ENCODE measurements at regions not wholly inside any gene's neighbourhood (a gene's known extent, or its start where the extent isn't known, plus 50 kb on each side); places are given as distances from the start of the nearest gene placed in this dataset.

DNA sequence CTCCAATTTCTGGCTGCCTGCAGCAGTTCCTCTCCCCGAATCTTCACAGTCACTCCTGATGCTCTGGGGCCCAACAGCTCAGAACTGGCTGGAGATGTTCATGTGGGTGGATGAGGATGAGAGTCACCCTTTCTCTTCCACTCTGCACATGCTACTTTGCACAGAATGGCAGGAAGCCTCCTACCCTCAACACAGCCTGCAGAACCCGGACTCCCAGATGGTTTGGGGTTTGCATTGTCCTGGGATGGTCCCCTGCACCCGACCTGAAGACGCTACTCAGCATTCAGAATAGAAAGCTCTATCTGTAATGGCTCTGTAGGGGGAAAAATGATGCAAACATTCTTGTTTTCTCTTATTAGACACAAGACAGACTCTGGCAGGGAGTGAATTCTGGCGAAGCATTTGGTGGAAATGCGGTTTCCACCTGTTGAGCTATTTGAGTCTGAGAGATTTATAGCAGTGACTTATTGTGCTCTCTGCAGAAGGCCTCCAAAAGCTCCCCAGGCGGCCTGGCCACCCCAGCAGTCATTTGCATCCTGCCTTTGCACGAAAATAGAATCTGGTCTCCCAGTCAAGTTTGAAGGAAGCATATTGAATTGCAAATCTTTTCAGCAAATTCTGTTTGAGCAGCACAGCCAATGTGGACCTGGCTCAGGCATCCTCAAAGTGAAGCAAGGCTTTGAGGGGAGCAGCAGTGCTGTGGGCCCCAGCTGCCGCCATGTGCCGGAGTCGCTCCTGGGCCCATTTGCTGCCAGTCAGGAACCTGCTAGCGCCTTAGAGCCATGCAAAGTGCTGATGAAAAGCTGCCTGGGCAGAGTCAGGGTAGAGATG lies 309.3 kb downstream of the TCERG1L start:
- H3K4me1 Mint-ChIP-seq (ENCODE audit: insufficient read depth, unreplicated experiment) = no peaks in the 10 kb centered on the region
- no peak overlapping the region for H3K4me3 Mint-ChIP-seq (ENCODE audit: unreplicated experiment)
- no peak for DNase-seq (ENCODE audit: unreplicated experiment)
- TF ChIP-seq, protein P1, sequence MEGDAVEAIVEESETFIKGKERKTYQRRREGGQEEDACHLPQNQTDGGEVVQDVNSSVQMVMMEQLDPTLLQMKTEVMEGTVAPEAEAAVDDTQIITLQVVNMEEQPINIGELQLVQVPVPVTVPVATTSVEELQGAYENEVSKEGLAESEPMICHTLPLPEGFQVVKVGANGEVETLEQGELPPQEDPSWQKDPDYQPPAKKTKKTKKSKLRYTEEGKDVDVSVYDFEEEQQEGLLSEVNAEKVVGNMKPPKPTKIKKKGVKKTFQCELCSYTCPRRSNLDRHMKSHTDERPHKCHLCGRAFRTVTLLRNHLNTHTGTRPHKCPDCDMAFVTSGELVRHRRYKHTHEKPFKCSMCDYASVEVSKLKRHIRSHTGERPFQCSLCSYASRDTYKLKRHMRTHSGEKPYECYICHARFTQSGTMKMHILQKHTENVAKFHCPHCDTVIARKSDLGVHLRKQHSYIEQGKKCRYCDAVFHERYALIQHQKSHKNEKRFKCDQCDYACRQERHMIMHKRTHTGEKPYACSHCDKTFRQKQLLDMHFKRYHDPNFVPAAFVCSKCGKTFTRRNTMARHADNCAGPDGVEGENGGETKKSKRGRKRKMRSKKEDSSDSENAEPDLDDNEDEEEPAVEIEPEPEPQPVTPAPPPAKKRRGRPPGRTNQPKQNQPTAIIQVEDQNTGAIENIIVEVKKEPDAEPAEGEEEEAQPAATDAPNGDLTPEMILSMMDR (IDR thresholded peaks at IDR 0.05; ENCODE audit: unreplicated experiment) = no peak
- H3K27ac Mint-ChIP-seq (ENCODE audit: low read depth, unreplicated experiment) = no peak overlapping the region
- CTCF ChIA-PET = no interaction called here
- no peaks in the 10 kb centered on the region for H3K27me3 Mint-ChIP-seq (ENCODE audit: insufficient read depth, unreplicated experiment)
- H3K9me3 Mint-ChIP-seq (ENCODE audit: unreplicated experiment) = peaks cover 17% of the 10 kb centered on the region
- H3K36me3 Mint-ChIP-seq (ENCODE audit: insufficient read depth, unreplicated experiment) = no peaks in the 10 kb centered on the region
- POLR2A ChIA-PET = no interaction called here
- no TSS peak for BruUV-seq (replicated peaks)
- intact Hi-C loops (cut with micrococcal nuclease) = no loop called here

DNA sequence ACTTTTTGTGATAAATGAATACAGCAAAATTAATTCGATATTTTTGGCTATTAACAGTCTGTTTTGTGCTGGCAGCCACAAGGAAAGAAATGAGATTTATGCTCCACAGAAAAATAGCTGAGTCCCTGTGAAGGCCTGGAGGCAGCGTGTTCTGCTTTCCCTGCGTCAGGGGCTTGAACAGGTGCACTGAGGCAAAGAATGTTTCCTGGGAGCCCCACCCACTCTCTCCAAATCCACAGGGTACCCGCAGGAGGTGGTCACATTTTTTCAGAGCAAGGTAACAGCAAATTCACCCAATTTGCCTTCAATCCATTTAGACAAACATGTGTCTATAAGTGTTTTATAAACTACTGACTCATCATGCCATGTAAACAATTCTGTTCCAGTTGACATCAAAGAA lies 308.1 kb downstream of the TCERG1L start:
- Mint-ChIP-seq H3K27me3 (ENCODE audit: insufficient read depth, unreplicated experiment) (no peaks in the 10 kb centered on the region), H3K27ac (ENCODE audit: low read depth, unreplicated experiment) (no peak overlapping the region), H3K36me3 (ENCODE audit: insufficient read depth, unreplicated experiment) (no peaks in the 10 kb centered on the region), H3K4me3 (ENCODE audit: unreplicated experiment) (no peak overlapping the region), H3K9me3 (ENCODE audit: unreplicated experiment) (peaks cover 21% of the 10 kb centered on the region), H3K4me1 (ENCODE audit: insufficient read depth, unreplicated experiment) (no peaks in the 10 kb centered on the region)
- DNase-seq (ENCODE audit: unreplicated experiment) = no peak
- BruUV-seq (replicated peaks) = no TSS peak
- intact Hi-C loops (cut with micrococcal nuclease) = no loop called here
- ChIA-PET CTCF (no interaction called here), POLR2A (no interaction called here)
- TF ChIP-seq, protein P1 (IDR thresholded peaks at IDR 0.05; ENCODE audit: unreplicated experiment) = no peak

DNA sequence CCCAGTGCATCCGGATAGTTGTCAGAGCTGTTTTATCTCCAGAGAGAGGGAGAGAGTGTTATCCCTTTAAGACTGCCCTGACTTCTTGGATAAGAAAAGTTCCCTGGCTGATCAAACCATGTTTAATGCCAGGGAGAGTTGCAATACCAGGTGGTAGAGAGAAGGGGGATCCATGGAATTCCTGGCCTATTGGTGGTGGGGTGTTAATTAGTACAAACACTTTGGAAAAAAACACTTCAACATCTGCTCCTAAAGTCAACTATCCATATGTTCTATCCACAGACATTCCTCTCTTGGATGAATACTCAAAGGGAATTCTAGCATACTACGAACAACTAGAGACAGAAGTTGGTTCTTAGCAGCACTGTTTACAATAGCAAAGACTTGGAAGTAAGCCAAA lies 307.2 kb downstream of the TCERG1L start:
- no TSS peak for BruUV-seq (replicated peaks)
- intact Hi-C loops (cut with micrococcal nuclease) = no loop called here
- Mint-ChIP-seq H3K4me3 (ENCODE audit: unreplicated experiment) (no peak overlapping the region), H3K27ac (ENCODE audit: low read depth, unreplicated experiment) (no peak overlapping the region), H3K9me3 (ENCODE audit: unreplicated experiment) (peaks cover 29% of the 10 kb centered on the region), H3K36me3 (ENCODE audit: insufficient read depth, unreplicated experiment) (no peaks in the 10 kb centered on the region), H3K27me3 (ENCODE audit: insufficient read depth, unreplicated experiment) (no peaks in the 10 kb centered on the region), H3K4me1 (ENCODE audit: insufficient read depth, unreplicated experiment) (no peaks in the 10 kb centered on the region)
- no peak for DNase-seq (ENCODE audit: unreplicated experiment)
- POLR2A ChIA-PET = no interaction called here
- TF ChIP-seq, protein P1 (IDR thresholded peaks at IDR 0.05; ENCODE audit: unreplicated experiment) = no peak
- CTCF ChIA-PET = no interaction called here

DNA sequence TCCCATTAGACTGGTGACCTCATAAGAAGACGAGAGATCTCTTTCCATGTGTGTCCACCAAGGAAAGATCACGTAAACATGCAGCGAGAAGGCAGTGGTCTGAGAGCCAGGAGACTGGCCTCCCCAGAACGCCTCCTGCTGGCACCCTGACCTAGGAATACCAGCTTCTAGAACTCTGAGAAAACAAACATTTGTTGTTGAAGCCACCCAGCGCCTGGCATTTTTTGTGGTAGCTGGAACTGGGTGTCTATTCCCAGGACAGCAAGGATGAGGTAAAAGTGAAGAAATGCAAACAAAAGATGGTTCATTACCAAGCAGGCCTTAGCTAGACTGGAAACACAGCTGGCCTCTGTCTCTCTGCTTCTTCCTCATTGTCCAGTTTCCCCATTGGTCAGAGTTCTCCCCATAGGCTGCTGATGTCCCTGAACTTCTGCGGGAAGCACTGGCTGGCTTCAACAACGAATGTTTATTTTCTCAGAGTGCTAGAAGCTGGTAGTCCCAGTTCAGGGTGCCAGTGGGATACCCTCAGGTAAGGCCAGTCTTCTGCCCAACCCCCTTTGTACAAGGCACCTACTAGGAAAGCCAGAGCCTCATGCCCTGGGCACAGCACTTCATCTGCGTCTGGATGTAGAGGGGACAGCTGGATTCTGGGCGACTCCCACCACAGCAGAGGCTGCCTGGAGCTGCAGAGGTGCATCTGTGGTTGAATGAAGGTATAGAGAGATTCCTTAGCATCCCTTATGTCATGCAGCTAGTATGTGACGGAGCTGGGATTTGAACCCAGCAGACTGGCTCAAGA lies 304.9 kb downstream of the TCERG1L start:
- BruUV-seq (replicated peaks) = no TSS peak
- TF ChIP-seq, protein P1 (IDR thresholded peaks at IDR 0.05; ENCODE audit: unreplicated experiment) = no peak
- ChIA-PET POLR2A (no interaction called here), CTCF (no interaction called here)
- H3K9me3 Mint-ChIP-seq (ENCODE audit: unreplicated experiment) = peaks cover 15% of the 10 kb centered on the region
- H3K27me3 Mint-ChIP-seq (ENCODE audit: insufficient read depth, unreplicated experiment) = no peaks in the 10 kb centered on the region
- H3K4me1 Mint-ChIP-seq (ENCODE audit: insufficient read depth, unreplicated experiment) = no peaks in the 10 kb centered on the region
- H3K4me3 Mint-ChIP-seq (ENCODE audit: unreplicated experiment) = no peak overlapping the region
- DNase-seq (ENCODE audit: unreplicated experiment) = no peak
- H3K27ac Mint-ChIP-seq (ENCODE audit: low read depth, unreplicated experiment) = no peak overlapping the region
- H3K36me3 Mint-ChIP-seq (ENCODE audit: insufficient read depth, unreplicated experiment) = no peaks in the 10 kb centered on the region
- intact Hi-C loops (cut with micrococcal nuclease) = no loop called here

All from MCF 10A (cell line).